ENCODE measurements at regions not wholly inside any gene's neighbourhood (a gene's known extent, or its start where the extent isn't known, plus 50 kb on each side); places are given as distances from the start of the nearest gene placed in this dataset.

DNA sequence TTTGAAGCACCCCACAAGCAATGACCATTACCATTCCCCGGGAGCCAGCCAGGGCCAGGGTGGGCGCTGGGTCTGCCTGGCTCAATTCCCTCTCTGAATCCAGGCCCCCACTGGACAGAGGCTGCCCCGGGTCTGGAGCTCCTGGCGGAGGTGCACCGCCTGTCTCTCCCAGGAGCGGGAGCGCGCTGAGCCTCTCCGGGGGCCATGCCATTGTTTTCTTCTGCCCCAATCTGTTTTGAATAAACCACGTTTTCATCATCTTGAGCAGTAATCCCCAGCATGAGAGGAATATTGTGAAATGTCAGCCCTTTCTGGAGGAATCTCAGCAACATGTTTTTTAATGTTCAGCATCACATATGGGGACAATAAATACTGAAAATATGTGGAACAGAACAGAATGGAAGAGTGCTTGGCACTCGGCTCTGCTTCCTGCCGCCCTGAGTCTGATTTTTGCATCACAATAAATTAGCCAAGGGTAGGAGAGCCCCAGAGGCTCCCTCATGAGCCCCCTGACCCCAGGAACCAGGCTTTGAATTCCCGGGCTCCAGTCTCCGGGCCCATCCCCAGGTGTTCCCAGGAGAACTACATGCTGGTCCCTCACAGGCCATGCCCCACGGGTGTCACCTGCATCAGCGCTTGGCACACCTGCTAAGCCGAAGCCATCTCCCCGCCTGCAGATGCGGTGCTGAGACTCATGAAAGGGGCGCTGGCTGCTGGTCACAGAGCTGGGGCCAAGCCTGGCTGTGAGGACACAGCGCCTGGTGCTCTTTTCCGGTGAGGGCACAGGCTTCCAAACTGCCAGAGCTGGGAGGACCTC is 88.8 kb downstream of the INHBB start (continued):
- no peak for TF ChIP-seq CHD7 (IDR thresholded peaks at IDR 0.05; ENCODE audit: low read depth, low read length)
- TF ChIP-seq ZNF707 (CRISPR knock-in tag; conservative IDR thresholded peaks at IDR 0.05): no peak
- TF ChIP-seq ETS1 (conservative IDR thresholded peaks at IDR 0.05; ENCODE audit: control insufficient read depth, low read depth, low read length): no peak
